H9 (cell line): ENCODE measurements at regions not wholly inside any gene's neighbourhood (a gene's known extent, or its start where the extent isn't known, plus 50 kb on each side); places are given as distances from the start of the nearest gene placed in this dataset.

Source experiments
- DNase-seq: peaks from one replicate; pipeline ENCODE4 v3.0.0-alpha.2; 2017
- H2AFZ ChIP-seq: one replicate; pipeline ENCODE4 v1.6.1; 2013; ENCODE audit warnings: mild to moderate bottlenecking, low read length, control low read depth, moderate library complexity
- H2AK5ac ChIP-seq: 2 replicates; pipeline ENCODE4 v1.6.1; 2013; ENCODE audit warnings: low read length, control low read depth, mixed read lengths; ENCODE audit not compliant: insufficient read length
- H2BK120ac ChIP-seq: one replicate; pipeline ENCODE4 v1.6.1; 2013; ENCODE audit warnings: low read depth, mild to moderate bottlenecking, low read length, control low read depth, inconsistent platforms; ENCODE audit not compliant: poor library complexity, severe bottlenecking
- H2BK12ac ChIP-seq: 2 replicates; pipeline ENCODE4 v1.6.1; 2013; ENCODE audit warnings: low read length, control low read depth, mixed read lengths, low read depth; ENCODE audit not compliant: insufficient read length
- H2BK15ac ChIP-seq: 2 replicates; pipeline ENCODE4 v1.6.1; 2013; ENCODE audit warnings: low read depth, low read length, control low read depth
- H2BK20ac ChIP-seq: one replicate; pipeline ENCODE4 v1.6.1; 2013; ENCODE audit warnings: low read depth, mild to moderate bottlenecking, low read length, control low read depth, inconsistent platforms; ENCODE audit not compliant: poor library complexity, severe bottlenecking
- H2BK5ac ChIP-seq: 2 replicates; pipeline ENCODE4 v1.6.1; 2013; ENCODE audit warnings: low read length, control low read depth, mixed read lengths; ENCODE audit not compliant: insufficient read length
- H3K14ac ChIP-seq: 2 replicates; pipeline ENCODE4 v1.6.1; 2013; ENCODE audit warnings: low read length, control low read depth; ENCODE audit not compliant: insufficient read depth
- H3K18ac ChIP-seq: 2 replicates; pipeline ENCODE4 v1.6.1; 2013; ENCODE audit warnings: low read depth, mild to moderate bottlenecking, mixed read lengths, low read length, control low read depth; ENCODE audit not compliant: insufficient read length
- H3K23ac ChIP-seq: 2 replicates; pipeline ENCODE4 v1.6.1; 2013; ENCODE audit warnings: low read length, control low read depth, mixed read lengths, low read depth; ENCODE audit not compliant: insufficient read length
- H3K23me2 ChIP-seq: 2 replicates; pipeline ENCODE4 v1.6.1; 2013; ENCODE audit warnings: low read depth, mild to moderate bottlenecking, mixed read lengths, low read length, control low read depth; ENCODE audit not compliant: insufficient read length, poor library complexity, severe bottlenecking
- H3K27ac ChIP-seq: 2 replicates; pipeline ENCODE4 v1.5.1; 2013; ENCODE audit warnings: low read length, control low read depth, mixed read lengths, low read depth; ENCODE audit not compliant: insufficient read length
- H3K27me3 ChIP-seq: 2 replicates; pipeline ENCODE4 v1.6.1; 2013; ENCODE audit warnings: low read length, control low read depth, inconsistent platforms; ENCODE audit not compliant: insufficient read depth
- H3K4ac ChIP-seq: 2 replicates; pipeline ENCODE4 v1.6.1; 2013; ENCODE audit warnings: low read depth, mild to moderate bottlenecking, control low read depth, inconsistent platforms, low read length, moderate library complexity
- H3K4me1 ChIP-seq: 2 replicates; pipeline ENCODE4 v1.6.1; 2013; ENCODE audit warnings: low read length, control low read depth, inconsistent platforms; ENCODE audit not compliant: insufficient read depth
- H3K4me2 ChIP-seq: 2 replicates; pipeline ENCODE4 v1.6.1; 2013; ENCODE audit warnings: low read length, control low read depth, mixed read lengths; ENCODE audit not compliant: insufficient read length, insufficient read depth
- H3K56ac ChIP-seq: 2 replicates; pipeline ENCODE4 v1.6.1; 2013; ENCODE audit warnings: low read depth, mild to moderate bottlenecking, mixed read lengths, low read length, control low read depth; ENCODE audit not compliant: insufficient read length
- H3K79me1 ChIP-seq: 2 replicates; pipeline ENCODE4 v1.6.1; 2013; ENCODE audit warnings: low read depth, mild to moderate bottlenecking, moderate library complexity, low read length, control low read depth, inconsistent platforms; ENCODE audit not compliant: insufficient read depth, poor library complexity, severe bottlenecking
- H3K79me2 ChIP-seq: 2 replicates; pipeline ENCODE4 v1.6.1; 2013; ENCODE audit warnings: low read length, control low read depth, inconsistent platforms; ENCODE audit not compliant: insufficient read depth
- H3K9ac ChIP-seq: 2 replicates; pipeline ENCODE4 v1.6.1; 2013; ENCODE audit warnings: low read length, control low read depth, mixed read lengths; ENCODE audit not compliant: insufficient read length; ENCODE audit errors: extremely low read depth
- H3K9me3 ChIP-seq: one replicate; pipeline ENCODE4 v1.6.1; 2013; ENCODE audit warnings: low read depth, low read length, inconsistent platforms; ENCODE audit not compliant: control insufficient read depth
- H3T11ph ChIP-seq: one replicate; pipeline ENCODE4 v1.6.1; 2013; ENCODE audit warnings: mild to moderate bottlenecking, low read length, control low read depth, inconsistent platforms
- H4K20me1 ChIP-seq: one replicate; pipeline ENCODE4 v1.6.1; 2013; ENCODE audit not compliant: control insufficient read depth, insufficient read length, insufficient read depth
- H4K5ac ChIP-seq: 2 replicates; pipeline ENCODE4 v1.6.1; 2013; ENCODE audit warnings: low read depth, mild to moderate bottlenecking, mixed read lengths, low read length, control low read depth; ENCODE audit not compliant: insufficient read length
- H4K8ac ChIP-seq: replicated peaks from 2 replicates; pipeline ENCODE4 v1.6.1; 2013; ENCODE audit warnings: low read length, control low read depth, mixed read lengths, low read depth; ENCODE audit not compliant: insufficient read length
- H4K91ac ChIP-seq: 2 replicates; pipeline ENCODE4 v1.6.1; 2013; ENCODE audit warnings: low read depth, mild to moderate bottlenecking, moderate library complexity, mixed read lengths, low read length, control low read depth; ENCODE audit not compliant: insufficient read length
- H3K27ac Mint-ChIP-seq, 3 experiments: 2 replicates in 2 of 3; 3 replicates in 1 of 3; pipeline ENCODE4 v1.8.0; 2020 to 2021; ENCODE audit warnings: mixed read lengths in 3 of 3, mild to moderate bottlenecking in 1 of 3, moderate library complexity in 1 of 3
- H3K27me3 Mint-ChIP-seq: 2 replicates; pipeline ENCODE4 v1.8.0; 2021; ENCODE audit warnings: low read depth, mild to moderate bottlenecking, moderate library complexity, mixed read lengths
- H3K36me3 Mint-ChIP-seq, 3 experiments: 2 replicates in 2 of 3; 3 replicates in 1 of 3; pipeline ENCODE4 v1.8.0; 2020 to 2021; ENCODE audit warnings: low read depth in 3 of 3, mixed read lengths in 3 of 3; ENCODE audit not compliant: insufficient read depth in 1 of 3
- H3K4me1 Mint-ChIP-seq, 2 experiments: 2 replicates each; pipeline ENCODE4 v1.8.0; 2020; ENCODE audit warnings: mixed read lengths in 2 of 2
- H3K4me3 Mint-ChIP-seq, 2 experiments: 2 replicates in 1 of 2; 3 replicates in 1 of 2; pipeline ENCODE4 v1.8.0; 2020 to 2021; ENCODE audit warnings: mild to moderate bottlenecking in 2 of 2, mixed read lengths in 2 of 2, moderate library complexity in 1 of 2
- H3K9me3 Mint-ChIP-seq, 2 experiments: 2 replicates in 1 of 2; 3 replicates in 1 of 2; pipeline ENCODE4 v1.8.0; 2020; ENCODE audit warnings: mild to moderate bottlenecking in 2 of 2, mixed read lengths in 2 of 2, moderate library complexity in 1 of 2
- WGBS: extraction: QIAGEN DNeasy Blood & Tissue Kit; methylation state at CpG from one replicate; pipeline ENCODE4 v1.1.7; 2013; ENCODE audit warnings: missing lambda C conversion rate, low lambda C conversion rate, mixed read lengths; ENCODE audit not compliant: insufficient read length; ENCODE audit errors: extremely low coverage; 5-methylcytosine and 5-hydroxymethylcytosine counted together
- TF ChIP-seq, protein P1 (sequence below): fragments of 200-600 bp; sonication (generic); conservative IDR thresholded peaks from 3 replicates; pipeline ENCODE4 v1.8.0; 2021; ENCODE audit warnings: antibody characterized with exemption, mild to moderate bottlenecking

- Histone ChIP-seq H3K4me1 (no peaks in the 10 kb centered on the region), H4K5ac (no peak overlapping the region), H3K79me1 (no peaks in the 10 kb centered on the region), H3T11ph (no peak overlapping the region), H4K8ac (no peak overlapping the region), H3K79me2 (no peaks in the 10 kb centered on the region), H2BK20ac (no peak overlapping the region), H2AFZ (no peak overlapping the region), H2BK15ac (no peak overlapping the region), H3K4ac (no peak overlapping the region), H2BK5ac (no peak overlapping the region), H3K9me3 (no peaks in the 10 kb centered on the region), H3K14ac (no peak overlapping the region), H2BK12ac (no peak overlapping the region), H3K4me2 (no peak overlapping the region), H3K27ac (no peak overlapping the region), H2BK120ac (no peak overlapping the region), H4K20me1 (no peaks in the 10 kb centered on the region), H2AK5ac (no peak overlapping the region), H3K56ac (no peak overlapping the region), H3K23ac (no peak overlapping the region), H3K27me3 (no peaks in the 10 kb centered on the region), H3K9ac (no peak overlapping the region), H3K18ac (no peak overlapping the region), H4K91ac (no peak overlapping the region), H3K23me2 (no peaks in the 10 kb centered on the region)
- no peak for DNase-seq
- Mint-ChIP-seq H3K4me3 (no peak overlapping the region), H3K27ac (no peak overlapping the region), H3K27me3 (no peaks in the 10 kb centered on the region), H3K4me1 (peaks cover 6 to 7% of the 10 kb centered on the region in 2 experiments), H3K9me3 (no peaks in the 10 kb centered on the region), H3K36me3 (no peaks in the 10 kb centered on the region)
- TF ChIP-seq, protein P1, sequence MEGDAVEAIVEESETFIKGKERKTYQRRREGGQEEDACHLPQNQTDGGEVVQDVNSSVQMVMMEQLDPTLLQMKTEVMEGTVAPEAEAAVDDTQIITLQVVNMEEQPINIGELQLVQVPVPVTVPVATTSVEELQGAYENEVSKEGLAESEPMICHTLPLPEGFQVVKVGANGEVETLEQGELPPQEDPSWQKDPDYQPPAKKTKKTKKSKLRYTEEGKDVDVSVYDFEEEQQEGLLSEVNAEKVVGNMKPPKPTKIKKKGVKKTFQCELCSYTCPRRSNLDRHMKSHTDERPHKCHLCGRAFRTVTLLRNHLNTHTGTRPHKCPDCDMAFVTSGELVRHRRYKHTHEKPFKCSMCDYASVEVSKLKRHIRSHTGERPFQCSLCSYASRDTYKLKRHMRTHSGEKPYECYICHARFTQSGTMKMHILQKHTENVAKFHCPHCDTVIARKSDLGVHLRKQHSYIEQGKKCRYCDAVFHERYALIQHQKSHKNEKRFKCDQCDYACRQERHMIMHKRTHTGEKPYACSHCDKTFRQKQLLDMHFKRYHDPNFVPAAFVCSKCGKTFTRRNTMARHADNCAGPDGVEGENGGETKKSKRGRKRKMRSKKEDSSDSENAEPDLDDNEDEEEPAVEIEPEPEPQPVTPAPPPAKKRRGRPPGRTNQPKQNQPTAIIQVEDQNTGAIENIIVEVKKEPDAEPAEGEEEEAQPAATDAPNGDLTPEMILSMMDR: no peak
- WGBS: no CpG with 5 or more reads among the region's 2 CpGs
Measured at GRCh38 chr1:98373056-98373455, 288.5 kb upstream of the SNX7 start.
